NT2/D1 (cell line): ENCODE measurements at regions not wholly inside any gene's neighbourhood (a gene's known extent, or its start where the extent isn't known, plus 50 kb on each side); places are given as distances from the start of the nearest gene placed in this dataset.
A peak's percentile ranks its signal among the peaks of the same experiment; 100 is the strongest.

Experiments
- DNase-seq: peaks from one replicate; pipeline ENCODE4 v3.0.0-alpha.2; 2011; ENCODE audit warnings: low read depth, low spot score
- H3K27me3 ChIP-seq: 2 replicates; pipeline ENCODE4 v1.6.0; 2011; ENCODE audit warnings: mild to moderate bottlenecking; ENCODE audit not compliant: insufficient read length, insufficient read depth
- H3K36me3 ChIP-seq: 2 replicates; pipeline ENCODE4 v1.6.1; 2011; ENCODE audit warnings: mild to moderate bottlenecking, low read length, mixed read lengths; ENCODE audit not compliant: insufficient read depth, insufficient read length
- H3K4me1 ChIP-seq: 2 replicates; pipeline ENCODE4 v1.5.1; 2011; ENCODE audit not compliant: insufficient read depth, insufficient read length
- H3K4me3 ChIP-seq: 2 replicates; pipeline ENCODE4 v1.5.1; 2011; ENCODE audit warnings: low read depth; ENCODE audit not compliant: insufficient read length
- H3K9ac ChIP-seq: 2 replicates; pipeline ENCODE4 v1.6.0; 2011; ENCODE audit warnings: low read depth; ENCODE audit not compliant: insufficient read length
- H3K9me3 ChIP-seq: 2 replicates; pipeline ENCODE4 v1.5.1; 2011; ENCODE audit warnings: mild to moderate bottlenecking, low read length; ENCODE audit not compliant: insufficient read depth
- SUZ12 ChIP-seq: IDR thresholded peaks from 2 replicates; pipeline ENCODE4 v1.6.1; 2011; ENCODE audit not compliant: insufficient read length, insufficient read depth; ENCODE audit errors: extremely low read depth
- YY1 ChIP-seq: IDR thresholded peaks from 2 replicates; pipeline ENCODE4 v1.6.1; 2011; ENCODE audit not compliant: insufficient read length, insufficient read depth
- ZNF274 ChIP-seq: IDR thresholded peaks from 2 replicates; pipeline ENCODE4 v1.6.1; 2011; ENCODE audit warnings: mild to moderate bottlenecking, low read depth, low read length

- TF ChIP-seq ZNF274: no peak
- TF ChIP-seq SUZ12: no peak
- no peak for TF ChIP-seq YY1
- no peak for DNase-seq
- Histone ChIP-seq H3K9me3 (peaks cover 5% of the 10 kb centered on the region; the same call in 1 of the 2 replicates), H3K9ac (no peak overlapping the region), H3K36me3 (no peaks in the 10 kb centered on the region), H3K27me3 (no peaks in the 10 kb centered on the region), H3K4me1 (no peaks in the 10 kb centered on the region), H3K4me3 (no peak overlapping the region)
Observed at GRCh38 chr3:177528306-177529070, 331.2 kb upstream of the TBL1XR1 start.

DNA sequence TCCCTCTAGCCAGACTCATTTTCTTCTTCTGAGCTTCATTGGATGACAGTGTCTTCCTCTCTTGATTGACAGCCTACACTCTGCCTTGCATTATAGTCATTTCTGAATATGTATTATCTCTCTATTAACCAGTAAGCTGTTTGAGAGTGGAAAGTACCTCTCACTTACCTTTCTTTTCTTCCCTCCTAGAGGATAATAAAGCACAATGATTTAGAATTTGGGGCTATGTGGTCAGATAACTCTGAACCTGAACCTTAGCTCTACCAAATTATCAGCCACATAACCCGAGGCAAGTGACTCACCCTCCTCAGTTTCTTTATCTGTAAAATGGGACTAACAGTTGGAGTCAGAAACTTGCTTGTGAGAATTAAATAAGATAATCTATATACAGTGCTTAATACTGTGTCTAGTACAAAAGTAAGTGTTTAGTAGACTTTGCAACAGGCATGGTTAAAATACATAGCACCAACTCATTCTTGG, 331.8 kb upstream of the TBL1XR1 start:
- Histone ChIP-seq H3K4me1 (no peaks in the 10 kb centered on the region), H3K4me3 (no peak overlapping the region), H3K9ac (no peak overlapping the region), H3K27me3 (no peaks in the 10 kb centered on the region), H3K9me3 (peaks cover 5% of the 10 kb centered on the region; the same call in 1 of the 2 replicates), H3K36me3 (no peaks in the 10 kb centered on the region)
- TF ChIP-seq SUZ12 (no peak), YY1 (no peak), ZNF274 (no peak)
- no peak for DNase-seq

DNA sequence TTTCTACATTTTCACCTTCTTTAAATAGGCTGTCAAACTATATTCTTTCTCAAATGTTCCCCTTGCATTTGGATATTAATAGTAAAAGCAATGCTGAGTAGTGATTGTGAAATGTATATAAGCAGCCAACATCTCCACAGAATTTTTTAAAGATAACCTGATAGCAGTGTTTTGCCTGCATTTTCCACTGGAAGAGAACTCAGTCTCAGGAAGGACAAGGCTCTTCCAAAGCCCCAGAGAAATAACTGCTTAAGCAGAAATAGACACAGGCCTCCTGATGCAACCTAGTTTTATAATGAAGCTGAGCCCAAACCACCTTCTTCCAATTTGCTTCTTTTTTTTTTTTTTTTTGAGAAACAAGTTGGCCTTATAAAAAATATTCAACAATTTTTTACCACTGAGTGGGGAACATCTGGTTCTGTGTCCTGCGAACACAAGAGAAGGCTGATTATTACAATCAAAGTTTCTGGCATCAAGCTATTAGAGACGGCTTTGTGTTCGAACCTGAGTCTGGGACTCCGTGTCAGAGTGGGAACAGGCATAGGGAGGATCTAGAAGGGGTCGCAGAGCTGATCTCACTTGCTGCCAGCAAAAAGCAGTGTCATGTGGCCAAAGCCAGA, 332.5 kb upstream of the TBL1XR1 start:
- H3K4me1 ChIP-seq: no peaks in the 10 kb centered on the region
- peaks cover 5% of the 10 kb centered on the region; the same call in 1 of the 2 replicates for H3K9me3 ChIP-seq
- no peak for TF ChIP-seq ZNF274
- TF ChIP-seq YY1: no peak
- no peak for TF ChIP-seq SUZ12
- H3K27me3 ChIP-seq: no peaks in the 10 kb centered on the region
- H3K4me3 ChIP-seq: no peak overlapping the region
- no peak for DNase-seq
- H3K36me3 ChIP-seq: no peaks in the 10 kb centered on the region
- H3K9ac ChIP-seq: no peak overlapping the region

- no peaks in the 10 kb centered on the region for H3K36me3 ChIP-seq
- H3K9me3 ChIP-seq: peaks cover 5% of the 10 kb centered on the region; the same call in 1 of the 2 replicates
- no peaks in the 10 kb centered on the region for H3K27me3 ChIP-seq
- no peak for DNase-seq
- no peaks in the 10 kb centered on the region for H3K4me1 ChIP-seq
- TF ChIP-seq YY1 (no peak), SUZ12 (no peak), ZNF274 (no peak)
- H3K4me3 ChIP-seq: no peak overlapping the region
- no peak overlapping the region for H3K9ac ChIP-seq
Observed at GRCh38 chr3:177530908-177531307, 333.6 kb upstream of the TBL1XR1 start.

- no peak overlapping the region for H3K9ac ChIP-seq
- H3K27me3 ChIP-seq: no peaks in the 10 kb centered on the region
- no peaks in the 10 kb centered on the region for H3K9me3 ChIP-seq
- DNase-seq: no peak
- no peaks in the 10 kb centered on the region for H3K36me3 ChIP-seq
- H3K4me3 ChIP-seq: no peak overlapping the region
- TF ChIP-seq YY1 (no peak), SUZ12 (no peak), ZNF274 (no peak)
- no peaks in the 10 kb centered on the region for H3K4me1 ChIP-seq
Observed at GRCh38 chr3:177536873-177537272, 339.6 kb upstream of the TBL1XR1 start.

DNA sequence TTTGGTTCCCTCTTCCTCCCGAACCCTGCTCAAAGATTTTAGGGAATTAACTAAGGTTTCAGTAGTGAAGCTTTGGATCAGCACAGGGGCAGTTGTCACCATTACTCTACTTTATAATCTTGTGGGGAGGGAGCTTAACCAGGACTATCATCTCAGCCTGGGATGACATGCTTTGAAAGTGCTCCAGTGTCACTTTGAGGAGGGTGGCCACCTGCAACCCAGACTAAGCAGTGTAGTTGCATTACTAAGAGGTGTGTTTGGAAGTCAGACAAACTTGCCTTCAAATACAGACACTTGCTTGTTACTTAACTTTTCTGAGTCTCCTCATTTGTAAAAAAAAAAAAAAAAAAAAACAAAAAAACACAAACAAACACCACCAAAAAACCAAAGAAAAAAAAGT, 340.3 kb upstream of the TBL1XR1 start:
- DNase-seq: no peak
- no peaks in the 10 kb centered on the region for H3K9me3 ChIP-seq
- H3K27me3 ChIP-seq: no peaks in the 10 kb centered on the region
- H3K9ac ChIP-seq: no peak overlapping the region
- no peaks in the 10 kb centered on the region for H3K4me1 ChIP-seq
- no peak overlapping the region for H3K4me3 ChIP-seq
- TF ChIP-seq ZNF274 (no peak), YY1 (no peak), SUZ12 (no peak)
- H3K36me3 ChIP-seq: no peaks in the 10 kb centered on the region

- peak; percentile 40 for DNase-seq
- no peaks in the 10 kb centered on the region for H3K36me3 ChIP-seq
- H3K4me3 ChIP-seq: no peak overlapping the region
- no peaks in the 10 kb centered on the region for H3K9me3 ChIP-seq
- no peaks in the 10 kb centered on the region for H3K27me3 ChIP-seq
- TF ChIP-seq YY1 (no peak), ZNF274 (no peak), SUZ12 (no peak)
- H3K9ac ChIP-seq: no peak overlapping the region
- H3K4me1 ChIP-seq: no peaks in the 10 kb centered on the region
Observed at GRCh38 chr3:177538048-177538749, 340.9 kb upstream of the TBL1XR1 start.
